Choroid plexus epithelial cell (primary cell): ENCODE measurements at regions not wholly inside any gene's neighbourhood (a gene's known extent, or its start where the extent isn't known, plus 50 kb on each side); places are given as distances from the start of the nearest gene placed in this dataset.
"Not testable (repeated sequence)": the region's sequence is repeated elsewhere in the genome, so short reads cannot be mapped to it uniquely, and the experiment has no call there.

ENCODE experiments used
- DNase-seq: peaks from one replicate; pipeline ENCODE4 v3.0.0-alpha.2; 2010; ENCODE audit warnings: low read depth
- H3K4me3 ChIP-seq: 2 replicates; pipeline ENCODE4 v1.5.1; 2011; ENCODE audit warnings: low read depth, mild to moderate bottlenecking, control low read depth, low read length, moderate library complexity
- TF ChIP-seq, protein P1 (sequence below): conservative IDR thresholded peaks from 2 replicates; pipeline ENCODE4 v1.5.1; 2011; ENCODE audit warnings: low read depth, mild to moderate bottlenecking, control low read depth, inconsistent platforms, low read length, moderate library complexity

DNA sequence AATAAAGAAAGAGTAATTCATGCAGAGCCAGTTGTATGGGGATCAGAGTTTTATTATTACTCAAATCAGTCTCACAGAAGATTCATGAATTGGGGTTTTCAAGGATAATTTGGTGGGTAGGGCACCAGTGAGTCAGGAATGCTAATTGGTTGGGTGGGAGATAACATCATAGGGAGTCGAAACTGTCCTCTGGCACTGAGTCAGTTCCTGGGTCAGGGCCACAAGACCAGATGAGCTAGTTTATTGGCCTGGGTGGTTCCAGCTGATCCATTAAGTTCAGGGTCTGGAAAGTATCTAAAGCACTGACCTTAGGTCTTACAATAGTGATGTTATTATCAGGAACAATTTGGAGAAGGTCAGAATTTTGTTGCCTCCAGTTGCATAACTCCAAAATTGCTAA lies 998.6 kb upstream of the EPHA6 start:
- no peak for DNase-seq
- H3K4me3 ChIP-seq = no peak overlapping the region
- TF ChIP-seq, protein P1, sequence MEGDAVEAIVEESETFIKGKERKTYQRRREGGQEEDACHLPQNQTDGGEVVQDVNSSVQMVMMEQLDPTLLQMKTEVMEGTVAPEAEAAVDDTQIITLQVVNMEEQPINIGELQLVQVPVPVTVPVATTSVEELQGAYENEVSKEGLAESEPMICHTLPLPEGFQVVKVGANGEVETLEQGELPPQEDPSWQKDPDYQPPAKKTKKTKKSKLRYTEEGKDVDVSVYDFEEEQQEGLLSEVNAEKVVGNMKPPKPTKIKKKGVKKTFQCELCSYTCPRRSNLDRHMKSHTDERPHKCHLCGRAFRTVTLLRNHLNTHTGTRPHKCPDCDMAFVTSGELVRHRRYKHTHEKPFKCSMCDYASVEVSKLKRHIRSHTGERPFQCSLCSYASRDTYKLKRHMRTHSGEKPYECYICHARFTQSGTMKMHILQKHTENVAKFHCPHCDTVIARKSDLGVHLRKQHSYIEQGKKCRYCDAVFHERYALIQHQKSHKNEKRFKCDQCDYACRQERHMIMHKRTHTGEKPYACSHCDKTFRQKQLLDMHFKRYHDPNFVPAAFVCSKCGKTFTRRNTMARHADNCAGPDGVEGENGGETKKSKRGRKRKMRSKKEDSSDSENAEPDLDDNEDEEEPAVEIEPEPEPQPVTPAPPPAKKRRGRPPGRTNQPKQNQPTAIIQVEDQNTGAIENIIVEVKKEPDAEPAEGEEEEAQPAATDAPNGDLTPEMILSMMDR = no peak

DNA sequence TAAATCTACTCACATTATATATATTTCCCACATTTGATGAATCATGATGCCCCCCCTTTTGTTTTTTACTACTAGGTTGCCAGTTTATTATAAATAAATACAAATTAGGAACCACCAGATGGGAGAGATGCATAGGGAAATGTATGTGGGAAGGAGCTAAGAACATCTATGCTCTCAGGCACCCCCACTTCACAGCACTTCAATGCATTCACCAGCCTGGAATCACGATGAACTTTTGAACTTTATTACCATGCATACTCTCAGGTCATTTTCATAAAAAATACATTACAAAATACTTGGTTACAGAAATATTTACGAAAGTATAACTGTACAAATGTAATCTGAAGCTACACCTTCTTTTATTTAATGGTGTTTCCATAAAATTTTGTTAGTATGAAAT lies 988.0 kb upstream of the EPHA6 start:
- TF ChIP-seq, protein P1 = no peak
- no peak overlapping the region for H3K4me3 ChIP-seq
- no peak for DNase-seq

DNA sequence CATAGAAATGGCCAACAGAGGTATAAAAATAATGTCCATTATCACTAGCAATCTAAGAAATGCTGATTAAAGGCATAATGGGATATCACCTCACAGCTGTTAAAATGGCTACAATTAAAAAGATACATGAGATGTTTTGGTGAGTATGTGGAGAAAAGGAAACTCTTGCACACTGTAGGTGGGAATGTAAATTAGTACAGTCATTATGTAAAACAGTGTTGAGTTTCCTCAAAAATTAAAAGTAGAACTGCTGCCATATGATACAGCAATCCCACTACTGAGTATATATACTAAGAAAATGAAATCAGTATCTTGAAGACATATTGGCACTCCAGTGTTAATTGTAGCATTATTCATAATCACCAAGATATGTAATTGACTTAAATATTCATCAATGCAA lies 982.2 kb upstream of the EPHA6 start:
- TF ChIP-seq, protein P1 = no peak
- DNase-seq = no peak
- no peak overlapping the region for H3K4me3 ChIP-seq

DNA sequence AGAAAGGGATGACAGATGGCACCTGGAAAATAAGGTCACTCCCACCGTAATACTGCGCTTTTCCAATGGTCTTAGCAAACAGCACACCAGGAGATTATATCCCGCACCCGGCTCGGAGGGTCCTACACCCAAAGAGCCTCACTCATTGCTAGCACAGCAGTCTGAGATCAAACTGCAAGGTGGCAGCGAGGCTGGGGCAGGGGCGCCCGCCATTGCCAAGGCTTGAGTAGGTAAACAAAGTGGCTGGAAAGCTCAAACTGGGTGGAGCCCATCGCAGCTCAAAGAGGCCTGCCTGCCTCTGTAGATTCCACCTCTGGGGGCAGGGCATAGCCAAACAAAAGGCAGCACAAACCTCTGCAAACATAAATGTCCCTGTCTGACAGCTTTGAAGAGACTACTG lies 953.8 kb upstream of the EPHA6 start:
- H3K4me3 ChIP-seq, DNase-seq: not testable (repeated sequence)

DNA sequence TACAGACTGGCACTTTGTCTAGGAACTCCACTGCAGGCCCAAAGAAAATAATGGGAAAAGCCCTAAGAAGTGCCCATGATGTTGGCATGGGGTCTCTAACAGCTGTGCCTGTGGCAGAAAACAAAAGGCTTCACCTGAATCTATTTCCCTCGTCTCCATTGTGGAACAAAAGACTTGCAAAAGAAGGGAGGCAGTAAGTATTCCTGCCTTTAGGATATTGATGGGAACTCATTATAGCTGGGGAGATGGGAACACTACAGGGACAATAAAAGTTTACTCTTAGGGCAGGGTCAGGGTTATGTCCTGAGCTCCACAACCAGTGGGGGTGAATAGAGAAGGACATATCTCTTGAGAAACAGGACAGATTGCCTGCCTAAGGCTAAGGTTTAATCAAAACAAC lies 930.6 kb upstream of the EPHA6 start:
- TF ChIP-seq, protein P1 = no peak

DNA sequence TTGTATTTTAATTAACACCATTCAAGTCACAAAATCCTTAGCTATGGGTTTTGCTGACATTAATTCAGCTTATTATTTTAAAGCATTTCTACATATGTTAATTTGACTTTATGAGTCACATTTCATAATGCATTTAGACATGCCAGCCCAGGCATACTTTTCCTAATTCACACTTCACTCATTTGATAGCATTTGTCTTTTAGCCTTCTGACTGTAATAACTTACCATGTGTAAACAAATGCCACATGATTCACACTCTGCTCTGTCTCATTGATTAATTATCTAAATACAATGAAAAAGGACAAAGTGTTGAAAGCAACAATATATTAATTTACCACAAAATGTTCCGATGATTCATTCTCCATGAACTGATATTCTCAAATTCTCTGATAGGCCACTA lies 927.8 kb upstream of the EPHA6 start:
- DNase-seq = no peak
- H3K4me3 ChIP-seq = no peak overlapping the region
- TF ChIP-seq, protein P1 = no peak

More for the DNA sequence above, 930.6 kb upstream of the EPHA6 start:
- DNase-seq = no peak
- H3K4me3 ChIP-seq = no peak overlapping the region

DNA sequence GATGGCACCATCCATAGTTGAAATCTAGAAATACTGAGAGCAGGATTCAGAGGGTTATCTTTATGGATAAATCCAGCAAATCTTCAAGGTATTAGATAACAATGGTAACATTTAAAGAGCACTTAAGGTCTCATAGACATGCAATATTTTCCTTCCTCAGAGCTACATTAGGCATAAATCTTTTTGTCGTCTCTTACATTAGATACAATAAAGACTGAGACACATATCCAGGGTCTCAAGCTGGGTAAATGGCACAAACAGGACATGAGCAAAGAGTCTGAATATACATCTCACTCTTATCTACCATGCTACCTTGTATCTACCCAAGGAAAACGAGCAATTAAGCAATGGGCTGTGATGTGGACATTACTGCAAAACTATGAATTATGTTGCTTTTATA lies 927.3 kb upstream of the EPHA6 start:
- no peak for DNase-seq
- H3K4me3 ChIP-seq = no peak overlapping the region
- TF ChIP-seq, protein P1 = no peak

DNA sequence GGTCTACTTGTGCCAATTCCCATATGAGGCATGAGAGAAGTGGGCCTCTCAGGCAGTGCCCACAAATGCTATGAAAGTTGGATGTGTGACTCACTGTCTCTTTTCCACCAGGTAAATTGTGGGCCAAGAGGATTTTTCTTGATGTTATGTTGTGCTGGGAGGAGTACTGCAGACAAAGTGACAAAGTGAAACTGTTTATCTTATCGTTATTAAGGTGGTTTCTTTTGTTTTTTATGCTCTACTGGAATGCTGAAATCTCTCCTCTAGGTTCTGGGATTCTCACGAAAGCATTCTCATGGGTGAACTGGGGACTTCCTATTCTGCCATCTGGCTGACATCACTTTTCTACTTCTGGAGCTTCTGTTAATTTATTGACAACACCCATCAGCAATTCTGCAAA lies 919.6 kb upstream of the EPHA6 start:
- no peak overlapping the region for H3K4me3 ChIP-seq
- DNase-seq = no peak
- TF ChIP-seq, protein P1 = no peak
